Esophagus squamous epithelium (tissue), 4 donors: ENCODE measurements at regions not wholly inside any gene's neighbourhood (a gene's known extent, or its start where the extent isn't known, plus 50 kb on each side); places are given as distances from the start of the nearest gene placed in this dataset.

Source experiments
- CTCF ChIP-seq, 6 experiments: fragments of 450-650 bp in 4 of 6; fragments of 200-600 bp in 2 of 6; sonication (generic) in 2 of 6; IDR thresholded peaks; one replicate each; pipeline ENCODE4 v1.5.1; 2016 to 2019; ENCODE audit warnings: antibody characterized with exemption in 6 of 6, mild to moderate bottlenecking in 4 of 6, moderate library complexity in 4 of 6
- POLR2A ChIP-seq, 4 donors: fragments of 450-650 bp; IDR thresholded peaks; one replicate each; pipeline ENCODE4 v1.6.1; 2017; ENCODE audit warnings: antibody characterized with exemption in 4 of 4, mild to moderate bottlenecking in 4 of 4, moderate library complexity in 3 of 4

- TF ChIP-seq CTCF (IDR thresholded peaks at IDR 0.05) (no peak), POLR2A (IDR thresholded peaks at IDR 0.05) (no peak)
Observed at GRCh38 chrX:96376266-96376665, 308.4 kb upstream of the DIAPH2 start.
